HG02571 (cell line): ENCODE measurements at regions not wholly inside any gene's neighbourhood (a gene's known extent, or its start where the extent isn't known, plus 50 kb on each side); places are given as distances from the start of the nearest gene placed in this dataset.

ENCODE experiments used
- ATAC-seq: cut with Tn5 transposase; IDR thresholded peaks from one replicate; pipeline ENCODE4 v1.9.1; 2021; ENCODE audit warnings: mild to moderate bottlenecking, moderate library complexity; ENCODE audit not compliant: unreplicated experiment

DNA sequence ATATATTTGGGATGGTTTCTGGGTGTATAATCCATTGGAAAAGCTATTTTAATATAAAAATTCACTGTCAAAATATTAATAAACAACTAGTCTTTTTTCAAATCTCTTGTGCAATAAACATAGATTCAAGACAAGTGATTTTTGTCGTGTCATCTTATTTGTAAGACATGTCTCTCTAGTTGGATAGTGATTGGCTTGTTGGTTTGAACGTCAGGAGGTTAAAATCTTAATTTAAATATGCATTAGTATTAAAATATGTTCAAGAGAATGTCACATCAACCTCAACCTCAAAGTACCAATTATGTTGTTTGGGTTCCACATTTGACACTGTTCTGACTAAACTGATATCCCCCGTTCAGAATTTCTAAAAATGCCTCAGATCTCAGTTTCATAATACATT, 287.6 kb downstream of the CASP12 start:
- no peak for ATAC-seq

DNA sequence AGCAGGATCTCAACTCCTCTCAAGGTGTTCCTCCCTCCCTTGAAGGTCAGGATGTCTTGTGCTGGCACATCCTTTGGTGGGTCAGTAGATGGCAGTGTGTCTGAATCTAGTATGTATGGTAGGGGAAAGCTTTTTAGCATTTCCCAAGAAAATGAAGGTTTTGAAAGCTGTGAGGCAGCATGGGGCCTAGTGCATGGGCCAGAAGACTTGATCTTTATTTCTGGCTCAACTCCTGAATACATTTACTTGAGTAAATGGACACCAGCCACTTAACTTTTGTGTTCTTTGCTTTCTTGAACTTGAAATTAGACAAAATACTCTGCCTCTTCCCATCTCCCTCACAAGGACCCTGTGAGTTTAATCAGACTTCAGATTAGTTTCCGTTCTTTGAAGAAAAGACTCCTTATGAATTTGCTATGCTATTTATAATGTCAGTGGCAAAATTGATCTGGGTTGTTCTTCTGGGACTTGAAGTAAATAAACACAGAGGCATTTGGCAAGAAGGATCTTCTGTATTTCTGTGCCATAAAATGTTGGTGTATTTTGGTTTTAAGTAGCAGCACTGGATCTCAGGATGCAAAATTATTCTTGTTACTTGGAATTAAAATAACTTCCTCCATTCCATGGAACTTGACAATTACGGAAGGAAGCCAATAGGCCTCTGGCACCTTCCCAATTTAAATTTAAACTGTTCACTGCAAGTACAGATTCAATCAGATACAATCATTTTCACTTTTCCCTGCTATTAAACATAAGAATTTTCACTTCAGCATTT, 288.8 kb downstream of the CASP12 start:
- peak; percentile 80 for ATAC-seq

DNA sequence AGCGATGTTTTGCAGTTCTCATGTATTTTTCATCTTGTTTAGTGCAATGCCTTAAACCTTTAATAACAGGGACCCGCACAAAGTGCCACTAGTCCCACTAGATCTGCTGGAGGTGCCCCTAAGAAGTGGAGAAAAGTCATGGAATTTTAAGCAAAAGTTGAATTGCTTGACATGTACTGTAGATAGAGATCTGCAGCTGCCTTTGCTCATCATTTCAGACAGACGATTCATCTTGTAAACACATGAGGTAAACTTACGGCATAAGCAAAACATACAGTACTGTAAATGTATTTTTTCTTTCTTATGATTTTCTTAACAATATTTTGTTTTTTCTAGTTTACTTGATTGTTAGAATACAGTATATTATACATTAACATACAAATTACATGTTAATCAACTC, 295.6 kb downstream of the CASP12 start:
- ATAC-seq: no peak

DNA sequence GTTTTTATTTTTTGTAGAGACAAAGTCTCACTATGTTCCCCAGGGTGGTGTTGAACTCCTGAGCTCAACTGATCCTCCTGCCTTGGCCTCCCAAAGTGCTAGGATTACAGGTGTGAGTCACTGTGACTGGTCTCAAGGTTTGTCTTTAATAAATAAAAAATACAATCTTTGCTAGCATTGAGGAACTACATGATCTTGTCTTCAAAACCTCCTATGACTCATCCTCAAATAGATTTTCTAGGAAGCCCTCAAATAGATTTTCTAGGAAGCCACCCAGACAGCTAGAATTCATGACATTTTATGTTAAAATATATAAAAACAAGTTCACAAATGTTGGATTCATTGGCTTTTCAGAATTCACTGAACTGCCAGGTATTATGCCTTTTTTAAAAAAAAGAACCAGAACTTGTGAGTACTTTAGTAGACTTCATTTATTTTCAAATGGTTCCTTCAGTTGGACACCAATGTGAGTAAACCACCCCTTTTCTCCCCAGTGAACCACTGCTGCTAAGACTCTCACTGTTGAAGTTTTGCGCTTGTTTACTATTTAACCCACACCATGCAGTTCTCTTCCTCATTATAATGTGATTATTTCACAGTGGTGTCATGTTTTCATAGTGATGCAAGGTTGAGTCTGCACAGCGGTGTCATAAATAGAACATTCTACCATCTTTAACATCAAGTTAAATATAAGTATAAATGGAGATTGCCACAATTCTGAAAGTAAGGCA, 303.9 kb downstream of the CASP12 start:
- no peak for ATAC-seq

DNA sequence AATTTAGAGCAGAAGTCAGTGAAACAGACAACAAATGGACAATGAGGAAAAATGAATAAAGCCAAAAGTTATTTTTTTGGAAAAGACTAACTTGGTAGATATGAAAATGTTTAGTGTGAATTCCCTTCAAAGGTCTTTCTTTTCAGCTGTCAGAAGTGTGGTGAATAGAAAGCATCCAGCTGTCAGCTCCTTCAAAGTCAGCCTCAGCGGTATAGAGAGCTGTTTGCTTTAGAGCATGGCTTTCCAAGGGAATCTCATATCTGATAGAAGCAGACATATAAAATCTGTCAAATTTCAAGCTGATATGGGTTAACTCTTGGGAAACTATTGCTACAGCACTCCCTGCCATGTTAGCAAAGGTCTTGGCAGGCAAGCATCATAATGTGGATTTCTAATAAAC, 309.3 kb downstream of the CASP12 start:
- ATAC-seq: no peak

DNA sequence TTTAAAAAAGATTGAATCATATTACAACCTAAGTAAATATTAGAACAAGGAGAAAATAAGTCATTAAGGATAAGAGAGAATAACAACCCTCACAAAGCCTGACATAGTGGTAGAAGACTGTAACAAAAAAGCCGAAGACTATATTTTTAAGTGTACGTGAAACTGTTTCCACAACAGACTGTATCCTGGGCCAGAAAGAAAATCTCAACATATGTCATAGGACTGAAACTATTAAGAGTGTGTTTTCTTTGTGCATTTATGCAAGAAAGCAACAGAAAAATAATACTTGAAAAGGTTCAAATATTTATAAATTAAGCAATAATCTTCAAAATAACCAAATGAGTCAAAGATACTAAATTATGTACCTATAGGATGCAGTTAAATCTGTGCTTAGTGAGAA, 309.8 kb downstream of the CASP12 start:
- no peak for ATAC-seq

DNA sequence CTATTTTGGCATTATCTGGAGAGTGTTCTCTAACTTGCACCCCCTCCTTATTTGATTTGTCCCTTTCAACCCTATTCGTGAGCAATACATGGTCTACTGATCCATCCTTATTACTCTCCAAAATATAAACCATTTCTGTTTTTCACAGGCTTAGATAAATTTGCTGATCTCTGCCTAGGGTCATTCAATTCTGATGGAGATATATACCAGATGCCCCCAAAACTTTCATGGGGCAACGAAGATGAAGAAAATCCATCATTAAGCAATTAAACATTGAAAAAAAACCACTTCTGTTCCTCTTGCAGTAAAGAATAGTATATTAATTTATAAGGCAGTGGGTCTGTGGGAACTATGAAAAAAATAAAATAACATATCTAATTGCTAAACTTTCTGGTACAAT, 313.4 kb downstream of the CASP12 start:
- ATAC-seq: no peak

DNA sequence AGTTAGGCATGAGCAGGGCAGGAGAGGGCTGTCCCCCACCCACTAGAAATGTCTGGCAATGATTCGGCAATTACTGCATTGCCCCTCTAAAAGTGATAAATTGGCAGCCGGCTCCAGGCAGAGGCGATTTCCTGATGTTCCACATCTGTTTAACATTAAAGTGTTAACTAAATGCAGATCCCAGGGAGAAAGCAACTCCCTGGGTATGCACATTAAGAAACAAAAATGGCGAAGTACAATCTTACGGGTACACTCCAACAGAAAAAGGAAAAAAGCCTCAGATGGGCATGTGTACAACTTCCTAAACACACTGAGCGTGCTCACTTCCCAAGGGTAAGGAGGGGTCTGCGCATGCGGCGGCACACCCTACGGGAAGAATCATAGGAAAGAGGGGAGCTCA, 314.4 kb downstream of the CASP12 start:
- no peak for ATAC-seq

DNA sequence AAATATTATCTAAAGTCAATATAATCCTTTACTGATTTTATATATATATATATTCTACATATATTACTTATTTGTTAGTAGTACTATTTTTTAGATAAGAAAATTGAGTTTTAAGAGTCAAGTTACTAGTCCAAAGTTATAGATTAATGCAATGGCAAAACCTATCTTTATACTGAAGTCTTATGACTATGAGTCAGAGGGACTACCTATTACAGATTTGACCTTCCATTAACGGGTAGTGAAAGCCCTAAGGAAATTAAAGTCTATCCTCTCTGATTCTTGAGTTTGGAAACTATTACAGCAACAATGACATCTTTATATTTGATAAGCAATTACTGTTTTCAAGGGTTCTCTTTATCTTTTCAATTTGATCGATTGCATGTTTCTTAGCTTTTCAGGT, 315.8 kb downstream of the CASP12 start:
- no peak for ATAC-seq

DNA sequence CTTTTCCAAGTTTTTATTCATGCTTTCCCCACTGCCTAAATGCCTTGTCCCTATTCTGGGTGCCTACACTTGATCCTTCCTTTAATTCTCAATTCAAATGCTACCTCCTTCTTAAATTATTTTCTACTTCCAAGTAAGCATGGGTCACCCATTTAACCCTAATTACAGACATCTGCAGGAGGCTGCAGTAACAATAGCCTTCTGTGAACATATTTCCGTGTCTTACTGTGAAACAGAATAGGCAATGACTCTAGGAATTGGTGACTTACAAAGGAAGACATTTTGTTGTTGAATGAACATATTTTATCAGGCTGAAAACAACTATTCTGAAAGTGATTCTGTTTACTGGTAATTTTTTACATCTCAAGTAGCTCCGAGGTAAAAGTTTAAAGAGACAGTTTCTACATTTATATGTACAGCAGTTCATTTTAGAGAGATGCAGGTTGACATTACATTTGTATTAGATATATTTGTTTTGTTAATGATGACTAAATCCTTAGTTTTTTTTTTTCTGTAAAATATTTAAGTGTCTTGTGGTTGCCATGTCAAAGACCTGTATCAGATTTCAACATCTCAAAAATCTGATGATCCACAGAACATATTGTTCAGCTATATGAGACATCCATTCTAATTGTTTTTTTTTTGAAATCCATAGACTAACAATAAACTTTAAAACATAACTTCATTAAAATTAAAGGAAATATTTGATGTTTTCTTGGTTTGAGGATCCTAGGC, 316.8 kb downstream of the CASP12 start:
- no peak for ATAC-seq

DNA sequence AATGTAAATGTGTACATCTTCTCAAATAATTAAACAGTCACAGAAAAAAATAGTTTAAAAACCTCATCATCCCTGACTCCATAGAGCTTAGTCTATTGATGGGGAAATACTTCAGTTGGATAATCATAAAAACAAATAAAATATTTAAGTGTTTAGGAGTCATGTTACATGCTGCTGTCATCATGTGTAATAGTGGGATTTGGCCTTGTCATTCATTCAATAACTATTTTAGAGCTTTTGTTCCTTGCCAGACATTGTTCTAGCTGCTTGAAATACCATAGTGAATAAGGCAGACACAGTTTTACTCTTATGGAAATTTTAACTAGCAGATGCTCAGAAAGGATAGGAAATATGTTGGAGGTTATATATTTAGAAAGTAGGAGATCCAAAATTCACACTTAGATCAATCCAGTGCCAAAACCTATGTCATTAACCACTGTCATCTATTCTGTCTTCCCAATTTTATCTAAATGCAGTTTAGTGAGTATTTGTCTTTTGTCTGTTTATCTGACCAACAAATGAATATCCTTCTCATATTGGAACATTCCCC, 324.7 kb downstream of the CASP12 start:
- no peak for ATAC-seq

DNA sequence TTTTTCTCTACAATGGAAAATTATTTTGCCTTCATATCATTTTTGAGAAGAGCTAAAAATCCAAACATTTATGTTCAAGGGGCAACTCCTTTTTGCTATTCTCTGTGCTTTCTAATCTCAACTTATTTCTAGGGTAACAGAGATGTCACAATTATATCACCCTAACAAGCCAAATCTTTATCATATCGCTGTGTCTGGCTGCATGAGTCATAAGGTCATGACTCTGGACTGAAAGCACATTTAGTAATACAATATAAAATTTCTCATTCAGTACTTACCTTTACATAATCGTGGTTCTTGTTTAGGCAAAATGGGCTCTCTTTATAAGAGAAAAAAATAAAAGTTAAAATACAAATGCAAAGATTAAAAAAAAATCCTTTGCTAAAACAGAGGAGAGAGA, 326.0 kb downstream of the CASP12 start:
- ATAC-seq: no peak

DNA sequence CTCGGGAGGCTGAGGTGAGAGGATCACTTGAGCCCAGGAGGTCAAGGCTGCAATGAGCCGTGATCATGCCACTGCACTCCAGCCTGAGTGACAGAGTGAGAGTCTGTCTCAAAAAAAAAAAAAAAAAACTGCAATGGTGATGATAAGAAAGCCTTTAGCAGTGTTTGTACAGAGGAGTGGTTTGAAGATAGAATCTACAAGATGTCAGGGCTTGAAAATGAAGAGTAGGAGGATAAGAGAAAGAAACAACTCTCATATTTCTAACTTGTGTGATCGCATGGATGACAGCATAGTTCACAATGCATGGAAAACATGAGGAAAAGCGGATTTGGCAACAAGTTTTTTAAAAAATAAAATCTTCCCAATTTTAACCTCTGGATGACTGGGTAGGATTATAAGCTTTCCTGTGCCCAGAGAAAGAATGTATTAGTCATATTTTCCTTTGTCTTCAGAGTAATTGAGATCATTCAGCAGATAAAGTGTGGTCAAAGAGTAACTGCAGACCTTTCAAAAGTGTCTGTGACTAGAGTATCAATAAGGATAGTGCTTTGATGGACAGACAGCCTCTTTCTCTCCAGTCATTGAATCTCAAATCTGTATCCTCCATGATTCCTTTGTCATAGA, 328.1 kb downstream of the CASP12 start:
- no peak for ATAC-seq

DNA sequence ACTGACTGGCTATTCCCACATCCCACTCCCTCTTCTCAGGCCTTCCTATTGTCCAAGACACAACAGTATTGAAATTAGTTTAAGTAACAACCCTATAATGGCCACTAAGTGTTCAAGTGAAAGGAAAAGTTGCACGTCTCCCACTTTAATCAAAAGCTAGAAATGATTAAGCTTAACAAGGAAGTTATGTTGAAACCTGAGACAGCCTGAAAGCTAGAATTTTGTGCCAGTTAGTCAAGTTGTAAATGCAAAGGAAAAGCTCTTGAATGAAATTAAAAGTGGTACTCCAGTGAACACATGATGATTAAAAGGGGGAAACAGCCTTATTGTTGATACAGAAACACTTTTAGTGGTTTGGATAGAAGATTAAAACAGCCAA, 332.7 kb downstream of the CASP12 start:
- no peak for ATAC-seq

DNA sequence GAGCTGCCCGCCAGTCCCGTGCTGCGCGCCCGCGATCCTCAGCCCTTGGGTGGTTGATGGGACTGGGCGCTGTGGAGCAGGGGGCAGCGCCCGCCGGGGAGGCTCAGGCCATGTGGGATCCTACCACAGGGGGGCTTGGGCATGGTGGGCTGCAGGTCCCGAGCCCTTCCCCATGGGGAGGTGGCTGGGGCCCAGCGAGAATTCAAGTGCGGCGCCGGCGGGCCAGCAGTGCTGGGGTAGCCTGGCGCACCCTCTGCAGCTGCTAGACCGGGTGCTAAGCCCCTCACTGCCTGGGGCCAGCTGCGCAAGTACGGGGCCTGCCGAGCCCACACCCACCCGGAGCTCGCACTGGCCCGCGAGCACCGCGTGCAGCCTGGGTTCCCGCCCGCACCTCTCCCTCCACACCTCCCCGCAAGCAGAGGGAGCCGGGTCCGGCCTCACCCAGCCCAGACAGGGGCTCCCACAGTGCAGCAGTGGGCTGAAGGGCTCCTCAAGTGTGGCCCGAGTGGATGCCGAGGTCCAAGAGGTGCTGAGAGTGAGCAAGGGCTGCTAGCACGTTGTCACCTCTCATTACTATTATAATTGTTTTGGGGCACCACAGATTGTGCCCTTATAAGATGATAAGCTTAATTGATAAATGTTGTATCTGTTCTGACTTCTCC, 333.2 kb downstream of the CASP12 start:
- ATAC-seq: no peak

DNA sequence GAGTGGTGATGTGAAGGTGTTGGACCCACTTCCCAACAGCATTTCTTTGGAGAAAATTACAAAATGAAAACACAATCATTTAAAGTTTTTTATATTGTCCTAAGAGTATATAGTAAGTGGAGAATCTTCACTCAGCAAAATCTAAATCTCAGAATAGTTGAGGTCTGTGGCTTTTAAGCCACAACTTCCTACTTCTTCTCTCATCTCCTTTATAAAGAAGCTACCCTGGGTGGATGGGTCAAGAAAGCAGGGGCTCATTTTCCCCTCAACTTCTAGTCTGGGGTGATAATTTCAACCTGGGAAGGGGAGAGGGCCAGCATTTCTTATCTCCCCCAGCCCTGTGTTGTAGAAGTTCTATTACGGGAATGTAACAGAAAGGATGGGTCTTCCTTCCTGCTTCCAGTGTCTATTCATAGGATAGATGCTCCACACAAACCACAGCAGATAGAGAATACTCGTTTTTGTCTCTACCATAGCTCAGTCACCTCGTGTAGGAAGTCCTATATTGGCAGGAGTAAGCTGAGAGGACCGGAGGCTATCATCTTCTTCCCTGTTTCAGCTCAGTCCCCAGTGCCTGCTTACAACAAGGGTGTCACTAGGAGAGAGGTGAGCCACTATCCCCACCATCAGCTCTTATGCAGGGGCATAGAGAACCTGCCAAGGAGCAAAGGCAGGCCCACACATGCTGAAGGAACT, 341.5 kb downstream of the CASP12 start:
- ATAC-seq: no peak

DNA sequence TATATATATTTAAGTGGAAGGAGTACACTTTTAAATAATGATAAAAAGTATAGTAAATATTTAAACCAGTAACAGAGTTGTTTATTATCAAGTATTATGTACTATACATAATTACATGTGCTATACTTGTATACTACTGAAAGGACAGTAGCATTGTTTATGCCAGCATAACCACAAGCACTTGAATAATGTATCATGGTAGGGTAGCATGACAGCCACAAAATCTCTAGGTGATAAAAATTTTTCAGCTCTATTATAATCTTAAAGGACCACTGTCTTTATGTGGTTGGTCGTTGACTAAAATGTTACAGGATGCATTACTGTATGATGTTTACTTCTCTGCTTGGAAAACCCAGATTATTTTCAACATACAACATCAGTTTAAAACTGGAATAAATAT, 349.2 kb downstream of the CASP12 start:
- no peak for ATAC-seq

DNA sequence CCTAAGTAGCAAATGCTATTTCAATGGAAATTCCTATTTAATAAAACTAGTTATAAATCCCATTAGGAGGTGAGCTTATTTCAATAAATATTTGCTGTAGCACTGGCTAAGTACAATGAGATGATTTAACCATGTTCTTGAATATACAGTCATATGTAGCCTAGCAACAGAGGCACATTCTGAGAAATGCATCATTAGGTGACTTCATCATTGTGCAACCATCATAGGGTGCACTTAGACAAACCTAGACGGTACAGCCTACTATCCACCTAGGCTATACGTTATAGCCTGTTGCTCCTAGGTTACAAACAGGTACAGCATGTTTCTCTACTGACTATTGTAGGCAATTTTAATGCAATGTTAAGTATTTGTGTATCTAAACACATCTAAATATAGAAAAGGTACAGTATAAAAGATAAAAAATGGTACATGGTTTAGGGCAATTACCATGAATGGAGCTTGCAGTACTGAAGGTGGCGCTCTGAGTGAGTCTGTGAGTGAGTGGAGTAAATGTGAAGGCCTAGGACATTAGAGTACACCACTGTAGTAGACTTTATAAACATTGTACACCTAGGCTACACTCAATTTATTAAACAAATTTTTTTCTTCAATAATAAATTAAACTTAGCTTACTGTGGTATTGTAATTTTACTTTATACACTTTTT, 350.1 kb downstream of the CASP12 start:
- ATAC-seq: no peak

DNA sequence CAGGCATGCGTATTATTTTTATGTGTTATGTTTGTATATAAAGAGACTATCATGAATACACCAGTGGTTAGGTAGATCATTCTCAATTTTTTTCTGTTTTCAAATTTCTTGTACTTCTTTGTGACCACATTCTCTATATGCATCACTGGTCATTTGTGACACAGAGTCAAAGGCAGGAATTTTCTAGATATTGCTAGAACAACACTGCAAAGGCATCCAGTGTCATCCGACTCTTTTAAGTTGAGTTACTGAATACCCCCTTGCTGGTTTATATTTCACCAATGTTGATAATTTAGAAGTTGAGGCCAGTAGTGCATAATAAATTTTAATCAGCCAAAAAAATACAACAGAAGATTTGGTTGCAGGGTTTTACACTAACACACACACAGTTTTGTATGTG, 351.8 kb downstream of the CASP12 start:
- no peak for ATAC-seq

DNA sequence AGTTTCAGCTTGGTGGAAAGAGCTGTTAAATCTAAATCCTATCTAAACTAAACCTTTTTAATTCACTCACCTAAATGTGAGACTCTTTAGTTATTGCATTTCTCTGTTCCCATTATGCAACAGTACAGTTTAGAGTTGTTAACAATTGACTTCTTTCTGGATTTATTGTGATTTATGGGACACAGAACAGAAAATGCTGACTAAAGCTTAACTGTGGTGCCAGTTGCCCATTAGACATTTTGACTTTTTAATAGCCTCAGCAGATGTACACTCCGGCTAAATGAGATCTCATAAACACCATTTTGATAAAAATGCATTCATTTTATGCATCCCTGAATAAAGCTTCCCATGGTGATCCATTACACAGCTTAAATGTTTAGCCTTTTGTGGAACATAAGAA, 356.6 kb downstream of the CASP12 start:
- ATAC-seq: no peak
